OCI-LY1 (cell line): ENCODE measurements at regions not wholly inside any gene's neighbourhood (a gene's known extent, or its start where the extent isn't known, plus 50 kb on each side); places are given as distances from the start of the nearest gene placed in this dataset.

Experiments used
- H2AFZ ChIP-seq: fragments of 200-600 bp; sonication (generic), shearing (Covaris generic); 2 replicates; pipeline ENCODE4 v1.6.0; 2014; ENCODE audit warnings: antibody characterized with exemption, mild to moderate bottlenecking, low read length
- H3F3A ChIP-seq: fragments of 200-600 bp; sonication (generic), shearing (Covaris generic); 2 replicates; pipeline ENCODE4 v1.6.0; 2014; ENCODE audit warnings: mild to moderate bottlenecking, antibody characterized with exemption, low read length, moderate library complexity; ENCODE audit not compliant: insufficient read depth
- H3K27ac ChIP-seq: fragments of 200-600 bp; sonication (generic); 2 replicates; pipeline ENCODE4 v1.5.1; 2014; ENCODE audit warnings: low read length, mixed run types, mild to moderate bottlenecking, low read depth; ENCODE audit not compliant: poor library complexity, severe bottlenecking
- H3K27me3 ChIP-seq: fragments of 200-600 bp; sonication (generic); 2 replicates; pipeline ENCODE4 v1.6.0; 2014; ENCODE audit warnings: antibody characterized with exemption, mild to moderate bottlenecking, low read length, moderate library complexity; ENCODE audit not compliant: insufficient read depth
- H3K36me3 ChIP-seq: fragments of 200-600 bp; sonication (generic); 2 replicates; pipeline ENCODE4 v1.6.1; 2014; ENCODE audit warnings: mild to moderate bottlenecking, antibody characterized with exemption, low read length, moderate library complexity, mixed read lengths; ENCODE audit not compliant: insufficient read depth
- H3K4me1 ChIP-seq: fragments of 200-600 bp; sonication (generic); 2 replicates; pipeline ENCODE4 v1.5.1; 2014; ENCODE audit warnings: mild to moderate bottlenecking, low read length, moderate library complexity; ENCODE audit not compliant: insufficient read depth, severe bottlenecking
- H3K4me2 ChIP-seq: fragments of 200-600 bp; sonication (generic), shearing (Covaris generic); 2 replicates; pipeline ENCODE4 v1.6.1; 2014; ENCODE audit warnings: low read length
- H3K4me3 ChIP-seq: fragments of 200-600 bp; sonication (generic); 2 replicates; pipeline ENCODE4 v1.5.1; 2014; ENCODE audit warnings: low read length, low read depth, mild to moderate bottlenecking, mixed read lengths; ENCODE audit not compliant: poor library complexity, severe bottlenecking
- H3K79me2 ChIP-seq: fragments of 200-600 bp; shearing (Covaris generic); 2 replicates; pipeline ENCODE4 v1.6.1; 2016; ENCODE audit warnings: mixed run types, low read length, mixed read lengths; ENCODE audit not compliant: insufficient read depth
- H3K9ac ChIP-seq: fragments of 200-600 bp; sonication (generic), shearing (Covaris generic); 2 replicates; pipeline ENCODE4 v1.6.1; 2014; ENCODE audit warnings: mild to moderate bottlenecking, low read length, mixed read lengths
- H3K9me2 ChIP-seq: fragments of 200-600 bp; sonication (generic), shearing (Covaris generic); 2 replicates; pipeline ENCODE4 v1.6.1; 2014; ENCODE audit warnings: low read depth, mild to moderate bottlenecking, low read length, mixed read lengths
- H3K9me3 ChIP-seq: fragments of 200-600 bp; shearing (Covaris generic); 2 replicates; pipeline ENCODE4 v1.6.1; 2014; ENCODE audit warnings: low read length, mixed read lengths
- H4K20me1 ChIP-seq: fragments of 200-600 bp; sonication (generic), shearing (Covaris generic); 2 replicates; pipeline ENCODE4 v1.6.0; 2016; ENCODE audit warnings: mild to moderate bottlenecking, low read length; ENCODE audit not compliant: insufficient read depth
- CTCF ChIP-seq: fragments of 200-600 bp; sonication (generic), shearing (Covaris generic); IDR thresholded peaks from 2 replicates; pipeline ENCODE4 v1.5.1; 2017; ENCODE audit warnings: mild to moderate bottlenecking, antibody characterized with exemption, low read length, moderate library complexity, mixed read lengths
- EZH2 ChIP-seq: fragments of 200-600 bp; sonication (generic), shearing (Covaris generic); IDR thresholded peaks from 2 replicates; pipeline ENCODE4 v1.8.0; 2017; ENCODE audit warnings: borderline replicate concordance, mixed run types, mild to moderate bottlenecking, antibody characterized with exemption, low read length, moderate library complexity, mixed read lengths

- no peak overlapping the region for H3K4me3 ChIP-seq
- H4K20me1 ChIP-seq = no peaks in the 10 kb centered on the region
- H3K4me2 ChIP-seq = no peak overlapping the region
- H3K9ac ChIP-seq = no peak overlapping the region
- H3K9me2 ChIP-seq = no peaks in the 10 kb centered on the region
- no peaks in the 10 kb centered on the region for H3F3A ChIP-seq
- no peak for TF ChIP-seq CTCF
- no peak for TF ChIP-seq EZH2
- H3K27ac ChIP-seq = no peak overlapping the region
- peaks cover 6% of the 10 kb centered on the region; the same call in 1 of the 2 replicates for H3K27me3 ChIP-seq
- no peaks in the 10 kb centered on the region for H3K9me3 ChIP-seq
- no peaks in the 10 kb centered on the region for H3K36me3 ChIP-seq
- H3K79me2 ChIP-seq = no peaks in the 10 kb centered on the region
- no peak overlapping the region for H2AFZ ChIP-seq
- peaks cover 14% of the 10 kb centered on the region for H3K4me1 ChIP-seq
Measured at GRCh38 chr16:85988306-85988705, 89.3 kb downstream of the IRF8 start.

- Histone ChIP-seq H3F3A (no peaks in the 10 kb centered on the region), H3K9ac (no peak overlapping the region), H3K9me3 (no peaks in the 10 kb centered on the region), H2AFZ (no peak overlapping the region), H3K27me3 (peaks cover 3% of the 10 kb centered on the region; the same call in 1 of the 2 replicates), H3K4me2 (peak overlapping the region; percentile 29; the same call in 1 of the 2 replicates), H3K79me2 (no peaks in the 10 kb centered on the region), H4K20me1 (no peaks in the 10 kb centered on the region), H3K4me3 (no peak overlapping the region), H3K4me1 (peaks cover 14% of the 10 kb centered on the region), H3K36me3 (no peaks in the 10 kb centered on the region), H3K9me2 (no peaks in the 10 kb centered on the region), H3K27ac (no peak overlapping the region)
- TF ChIP-seq CTCF (no peak), EZH2 (no peak)
Measured at GRCh38 chr16:85988723-85989313, 89.9 kb downstream of the IRF8 start.

- Histone ChIP-seq H2AFZ (no peak overlapping the region), H3K27me3 (no peaks in the 10 kb centered on the region; the same call in 1 of the 2 replicates), H3K4me3 (no peak overlapping the region), H3K9ac (no peak overlapping the region), H3K27ac (no peak overlapping the region), H3K36me3 (no peaks in the 10 kb centered on the region), H3K9me3 (no peaks in the 10 kb centered on the region), H3K4me2 (no peak overlapping the region), H3K9me2 (no peaks in the 10 kb centered on the region), H3K79me2 (no peaks in the 10 kb centered on the region), H4K20me1 (no peaks in the 10 kb centered on the region), H3F3A (no peaks in the 10 kb centered on the region), H3K4me1 (peaks cover 14% of the 10 kb centered on the region)
- TF ChIP-seq CTCF (no peak), EZH2 (no peak)
Measured at GRCh38 chr16:85989376-85989775, 90.4 kb downstream of the IRF8 start.
